WI38 (cell line): ENCODE measurements at regions not wholly inside any gene's neighbourhood (a gene's known extent, or its start where the extent isn't known, plus 50 kb on each side); places are given as distances from the start of the nearest gene placed in this dataset.

Source experiments
- H3K4me3 ChIP-seq: 2 replicates; pipeline ENCODE4 v1.5.1; 2011; ENCODE audit warnings: low read depth, mild to moderate bottlenecking, control low read depth, low read length
- CTCF ChIP-seq: IDR thresholded peaks from 2 replicates; pipeline ENCODE4 v1.5.1; 2012; ENCODE audit warnings: low read depth, mild to moderate bottlenecking, control low read depth, low read length

- no peak for TF ChIP-seq CTCF
- no peak overlapping the region for H3K4me3 ChIP-seq
Observed at GRCh38 chr4:4690854-4691253, 149.0 kb upstream of the STX18 start.

- TF ChIP-seq CTCF = no peak
- H3K4me3 ChIP-seq = no peak overlapping the region
Observed at GRCh38 chr4:4689694-4690440, 148.0 kb upstream of the STX18 start.

- no peak overlapping the region for H3K4me3 ChIP-seq
- TF ChIP-seq CTCF = no peak
Observed at GRCh38 chr4:4687935-4688727, 146.3 kb upstream of the STX18 start.

GRCh38 chr4:4687100-4687499 is 145.3 kb upstream of the STX18 start:
- no peak overlapping the region for H3K4me3 ChIP-seq
- TF ChIP-seq CTCF = no peak

- TF ChIP-seq CTCF = no peak
- H3K4me3 ChIP-seq = no peak overlapping the region
Observed at GRCh38 chr4:4685810-4686795, 144.3 kb upstream of the STX18 start.

- H3K4me3 ChIP-seq = no peak overlapping the region
- no peak for TF ChIP-seq CTCF
Observed at GRCh38 chr4:4681653-4682052, 139.8 kb upstream of the STX18 start.
